ENCODE measurements at regions not wholly inside any gene's neighbourhood (a gene's known extent, or its start where the extent isn't known, plus 50 kb on each side); places are given as distances from the start of the nearest gene placed in this dataset.

DNA sequence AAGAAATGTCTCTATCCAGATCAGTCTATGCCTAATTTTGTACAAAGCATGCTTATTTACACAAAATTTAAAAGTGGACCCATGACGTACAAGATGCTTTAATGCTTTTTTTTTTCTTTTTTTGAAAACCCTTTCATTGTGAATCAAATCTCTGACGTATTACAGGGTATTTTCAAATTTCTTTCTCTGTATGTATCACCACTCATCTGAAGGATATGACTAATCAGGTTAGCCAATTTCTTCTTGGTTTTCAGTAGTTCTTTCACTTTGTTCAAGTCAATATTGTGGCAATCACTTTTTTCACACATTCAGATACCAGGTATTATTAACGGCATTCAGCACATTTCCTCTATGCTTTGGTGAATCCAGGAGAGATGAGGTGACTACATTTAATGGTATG, 685.3 kb downstream of the TRHDE start:
- TF ChIP-seq, protein P1, sequence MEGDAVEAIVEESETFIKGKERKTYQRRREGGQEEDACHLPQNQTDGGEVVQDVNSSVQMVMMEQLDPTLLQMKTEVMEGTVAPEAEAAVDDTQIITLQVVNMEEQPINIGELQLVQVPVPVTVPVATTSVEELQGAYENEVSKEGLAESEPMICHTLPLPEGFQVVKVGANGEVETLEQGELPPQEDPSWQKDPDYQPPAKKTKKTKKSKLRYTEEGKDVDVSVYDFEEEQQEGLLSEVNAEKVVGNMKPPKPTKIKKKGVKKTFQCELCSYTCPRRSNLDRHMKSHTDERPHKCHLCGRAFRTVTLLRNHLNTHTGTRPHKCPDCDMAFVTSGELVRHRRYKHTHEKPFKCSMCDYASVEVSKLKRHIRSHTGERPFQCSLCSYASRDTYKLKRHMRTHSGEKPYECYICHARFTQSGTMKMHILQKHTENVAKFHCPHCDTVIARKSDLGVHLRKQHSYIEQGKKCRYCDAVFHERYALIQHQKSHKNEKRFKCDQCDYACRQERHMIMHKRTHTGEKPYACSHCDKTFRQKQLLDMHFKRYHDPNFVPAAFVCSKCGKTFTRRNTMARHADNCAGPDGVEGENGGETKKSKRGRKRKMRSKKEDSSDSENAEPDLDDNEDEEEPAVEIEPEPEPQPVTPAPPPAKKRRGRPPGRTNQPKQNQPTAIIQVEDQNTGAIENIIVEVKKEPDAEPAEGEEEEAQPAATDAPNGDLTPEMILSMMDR (IDR thresholded peaks at IDR 0.05) = no peak
- TF ChIP-seq POLR2A (IDR thresholded peaks at IDR 0.05) = no peak
- TF ChIP-seq EP300 (IDR thresholded peaks at IDR 0.05) = no peak

All from tibial nerve (tissue), 4 donors.